ENCODE measurements at regions not wholly inside any gene's neighbourhood (a gene's known extent, or its start where the extent isn't known, plus 50 kb on each side); places are given as distances from the start of the nearest gene placed in this dataset.

GRCh38 chr7:110311556-110311955, 779.4 kb upstream of the LRRN3 start:
- no peak for TF ChIP-seq ZBTB33 (IDR thresholded peaks at IDR 0.05)
- no peak for TF ChIP-seq CTCF (IDR thresholded peaks at IDR 0.05; ENCODE audit: low read depth, low read length, missing input control)
- TF ChIP-seq RAD21 (IDR thresholded peaks at IDR 0.05), result no peak
- TF ChIP-seq SP1 (IDR thresholded peaks at IDR 0.05), result no peak
- TF ChIP-seq TAF1 (conservative IDR thresholded peaks at IDR 0.05), result no peak
- TF ChIP-seq RXRA (IDR thresholded peaks at IDR 0.05), result no peak
- TF ChIP-seq MAX (IDR thresholded peaks at IDR 0.05), result no peak
- TF ChIP-seq ATF3 (IDR thresholded peaks at IDR 0.05), result no peak
- TF ChIP-seq YY1 (IDR thresholded peaks at IDR 0.05), result no peak
- TF ChIP-seq FOXA1 (IDR thresholded peaks at IDR 0.05), result no peak
- TF ChIP-seq REST (IDR thresholded peaks at IDR 0.05), result no peak
- TF ChIP-seq GABPA (IDR thresholded peaks at IDR 0.05 in 1 of 2, conservative IDR thresholded peaks at IDR 0.05 in 1 of 2), result no peak

Measured in liver (tissue), 3 donors.